Osteocyte (in vitro differentiated cells): ENCODE measurements at regions not wholly inside any gene's neighbourhood (a gene's known extent, or its start where the extent isn't known, plus 50 kb on each side); places are given as distances from the start of the nearest gene placed in this dataset.

Experiments
- DNase-seq: peaks from one replicate; pipeline ENCODE4 v3.0.0; 2021; ENCODE audit warnings: mixed read lengths; ENCODE audit not compliant: unreplicated experiment; ENCODE audit errors: extremely low spot score
- H3K27ac Mint-ChIP-seq: one replicate; pipeline ENCODE4 v1.8.0; 2021; ENCODE audit warnings: mild to moderate bottlenecking, mixed read lengths; ENCODE audit not compliant: unreplicated experiment
- H3K27me3 Mint-ChIP-seq: one replicate; pipeline ENCODE4 v1.8.0; 2021; ENCODE audit warnings: mixed read lengths; ENCODE audit not compliant: unreplicated experiment
- H3K36me3 Mint-ChIP-seq: one replicate; pipeline ENCODE4 v1.8.0; 2021; ENCODE audit warnings: mixed read lengths; ENCODE audit not compliant: unreplicated experiment
- H3K4me1 Mint-ChIP-seq: one replicate; pipeline ENCODE4 v1.8.0; 2021; ENCODE audit warnings: mixed read lengths; ENCODE audit not compliant: unreplicated experiment
- H3K4me3 Mint-ChIP-seq: one replicate; pipeline ENCODE4 v1.8.0; 2021; ENCODE audit warnings: mild to moderate bottlenecking, moderate library complexity, mixed read lengths; ENCODE audit not compliant: unreplicated experiment
- H3K9me3 Mint-ChIP-seq: one replicate; pipeline ENCODE4 v1.8.0; 2021; ENCODE audit warnings: mixed read lengths; ENCODE audit not compliant: unreplicated experiment
- CTCF ChIP-seq: fragments of 200-600 bp; sonication (generic); IDR thresholded peaks from 2 replicates; pipeline ENCODE4 v1.5.0; 2021; ENCODE audit warnings: antibody characterized with exemption, mild to moderate bottlenecking, moderate library complexity

- Mint-ChIP-seq H3K4me1 (peaks cover 2% of the 10 kb centered on the region), H3K9me3 (peaks cover 3% of the 10 kb centered on the region)
- no peak for TF ChIP-seq CTCF
These were observed 121.2 kb upstream of the TLL1 start for GRCh38 chr4:165751882-165752281.

GRCh38 chr4:165754664-165755063 lies 118.4 kb upstream of the TLL1 start:
- Mint-ChIP-seq H3K36me3 (no peaks in the 10 kb centered on the region), H3K27me3 (peaks cover 3% of the 10 kb centered on the region), H3K4me1 (peaks cover 23% of the 10 kb centered on the region), H3K9me3 (peaks cover 3% of the 10 kb centered on the region), H3K4me3 (no peak overlapping the region), H3K27ac (no peak overlapping the region)
- no peak for TF ChIP-seq CTCF
- no peak for DNase-seq

More at GRCh38 chr4:165751882-165752281, 121.2 kb upstream of the TLL1 start:
- Mint-ChIP-seq H3K27me3 (peaks cover 3% of the 10 kb centered on the region), H3K36me3 (no peaks in the 10 kb centered on the region), H3K27ac (no peak overlapping the region), H3K4me3 (no peak overlapping the region)
- DNase-seq: no peak

- DNase-seq: no peak
- H3K4me1 Mint-ChIP-seq: peaks cover 31% of the 10 kb centered on the region
- H3K27me3 Mint-ChIP-seq: no peaks in the 10 kb centered on the region
- no peak for TF ChIP-seq CTCF
- H3K27ac Mint-ChIP-seq: no peak overlapping the region
- H3K36me3 Mint-ChIP-seq: no peaks in the 10 kb centered on the region
- no peak overlapping the region for H3K4me3 Mint-ChIP-seq
- no peaks in the 10 kb centered on the region for H3K9me3 Mint-ChIP-seq
These were observed 116.2 kb upstream of the TLL1 start for GRCh38 chr4:165756836-165757235.

GRCh38 chr4:165757451-165757850 lies 115.6 kb upstream of the TLL1 start:
- peaks cover 32% of the 10 kb centered on the region for H3K4me1 Mint-ChIP-seq
- no peaks in the 10 kb centered on the region for H3K36me3 Mint-ChIP-seq
- DNase-seq: no peak
- no peak overlapping the region for H3K27ac Mint-ChIP-seq
- H3K4me3 Mint-ChIP-seq: no peak overlapping the region
- no peaks in the 10 kb centered on the region for H3K27me3 Mint-ChIP-seq
- no peaks in the 10 kb centered on the region for H3K9me3 Mint-ChIP-seq
- no peak for TF ChIP-seq CTCF

- Mint-ChIP-seq H3K4me3 (no peak overlapping the region), H3K27ac (no peak overlapping the region), H3K36me3 (no peaks in the 10 kb centered on the region), H3K4me1 (peaks cover 37% of the 10 kb centered on the region), H3K9me3 (no peaks in the 10 kb centered on the region), H3K27me3 (no peaks in the 10 kb centered on the region)
- no peak for DNase-seq
- no peak for TF ChIP-seq CTCF
These were observed 115.0 kb upstream of the TLL1 start for GRCh38 chr4:165758086-165758485.
